ENCODE measurements at regions not wholly inside any gene's neighbourhood (a gene's known extent, or its start where the extent isn't known, plus 50 kb on each side); places are given as distances from the start of the nearest gene placed in this dataset.
"Not testable (repeated sequence)": the region's sequence is repeated elsewhere in the genome, so short reads cannot be mapped to it uniquely, and the experiment has no call there.

GRCh38 chr22:15832235-15832634 is 142.4 kb downstream of the POTEH start:
- DNase-seq: not testable (repeated sequence)

- not testable (repeated sequence) for DNase-seq
These were observed 145.9 kb downstream of the POTEH start for GRCh38 chr22:15835729-15836128.

- not testable (repeated sequence) for DNase-seq
These were observed 159.9 kb downstream of the POTEH start for GRCh38 chr22:15849772-15850171.

GRCh38 chr22:15853716-15854373 is 164.0 kb downstream of the POTEH start:
- not testable (repeated sequence) for DNase-seq

- peak in 1 of 51 donors; percentile 1 for DNase-seq
These were observed 164.6 kb downstream of the POTEH start for GRCh38 chr22:15854421-15854820.

GRCh38 chr22:15854978-15855377 is 165.2 kb downstream of the POTEH start:
- DNase-seq: not testable (repeated sequence)

GRCh38 chr22:15880926-15881325 is 191.1 kb downstream of the POTEH start:
- DNase-seq: not testable (repeated sequence)

GRCh38 chr22:15904326-15904725 is 214.5 kb downstream of the POTEH start:
- DNase-seq: not testable (repeated sequence)

- not testable (repeated sequence) for DNase-seq
These were observed 221.9 kb downstream of the POTEH start for GRCh38 chr22:15911704-15912103.

GRCh38 chr22:15919120-15919519 is 229.3 kb downstream of the POTEH start:
- not testable (repeated sequence) for DNase-seq

- not testable (repeated sequence) for DNase-seq
These were observed 231.1 kb downstream of the POTEH start for GRCh38 chr22:15920941-15921340.

GRCh38 chr22:15922132-15922531 is 232.3 kb downstream of the POTEH start:
- not testable (repeated sequence) for DNase-seq

GRCh38 chr22:15922666-15923065 is 232.8 kb downstream of the POTEH start:
- DNase-seq: not testable (repeated sequence)

GRCh38 chr22:15924820-15925219 is 235.0 kb downstream of the POTEH start:
- DNase-seq: not testable (repeated sequence)

- not testable (repeated sequence) for DNase-seq
These were observed 237.3 kb downstream of the POTEH start for GRCh38 chr22:15927172-15927571.

Measured in hypothalamus (tissue), 51 donors.